Neural progenitor cell (in vitro differentiated cells): ENCODE measurements at regions not wholly inside any gene's neighbourhood (a gene's known extent, or its start where the extent isn't known, plus 50 kb on each side); places are given as distances from the start of the nearest gene placed in this dataset.

ENCODE experiments used
- CTCF ChIP-seq: fragments of 200-600 bp; sonication (generic); IDR thresholded peaks from 2 replicates; pipeline ENCODE4 v1.5.1; 2017; ENCODE audit warnings: antibody characterized with exemption, mild to moderate bottlenecking
- EZH2 ChIP-seq: fragments of 200-600 bp; sonication (generic); IDR thresholded peaks from 2 replicates; pipeline ENCODE4 v1.6.1; 2017; ENCODE audit warnings: antibody characterized with exemption, mild to moderate bottlenecking, moderate library complexity
- EZH2phosphoT487 ChIP-seq: fragments of 200-600 bp; sonication (generic); IDR thresholded peaks from 2 replicates; pipeline ENCODE4 v1.6.1; 2017; ENCODE audit warnings: antibody characterized with exemption

GRCh38 chr3:109995377-109995776 lies 658.0 kb upstream of the DPPA4 start:
- TF ChIP-seq EZH2 (no peak), CTCF (no peak), EZH2phosphoT487 (no peak)
